ENCODE measurements at regions not wholly inside any gene's neighbourhood (a gene's known extent, or its start where the extent isn't known, plus 50 kb on each side); places are given as distances from the start of the nearest gene placed in this dataset.

DNA sequence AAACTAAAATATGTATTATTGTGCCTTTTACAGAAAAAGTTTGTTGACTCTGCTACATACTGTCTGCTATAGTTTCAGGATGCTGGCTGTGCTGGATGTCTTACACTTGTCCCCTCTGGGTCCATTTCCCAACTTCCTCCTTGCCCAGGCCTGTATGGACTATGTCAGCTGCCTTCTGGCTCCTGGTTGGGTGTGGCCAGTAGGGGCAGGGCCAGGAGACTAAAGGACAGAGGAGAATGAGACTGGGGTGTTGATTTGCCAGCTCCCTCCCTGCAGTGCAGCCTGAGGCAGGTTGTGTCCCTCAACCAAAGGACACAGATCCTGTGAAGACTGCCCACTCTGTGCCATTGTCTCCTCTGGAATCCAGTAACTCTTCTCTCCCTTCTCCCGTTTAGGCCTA lies 90.6 kb upstream of the UBE2E2 start:
- H3K4me3 ChIP-seq (ENCODE audit: low read depth, low read length): no peak overlapping the region

DNA sequence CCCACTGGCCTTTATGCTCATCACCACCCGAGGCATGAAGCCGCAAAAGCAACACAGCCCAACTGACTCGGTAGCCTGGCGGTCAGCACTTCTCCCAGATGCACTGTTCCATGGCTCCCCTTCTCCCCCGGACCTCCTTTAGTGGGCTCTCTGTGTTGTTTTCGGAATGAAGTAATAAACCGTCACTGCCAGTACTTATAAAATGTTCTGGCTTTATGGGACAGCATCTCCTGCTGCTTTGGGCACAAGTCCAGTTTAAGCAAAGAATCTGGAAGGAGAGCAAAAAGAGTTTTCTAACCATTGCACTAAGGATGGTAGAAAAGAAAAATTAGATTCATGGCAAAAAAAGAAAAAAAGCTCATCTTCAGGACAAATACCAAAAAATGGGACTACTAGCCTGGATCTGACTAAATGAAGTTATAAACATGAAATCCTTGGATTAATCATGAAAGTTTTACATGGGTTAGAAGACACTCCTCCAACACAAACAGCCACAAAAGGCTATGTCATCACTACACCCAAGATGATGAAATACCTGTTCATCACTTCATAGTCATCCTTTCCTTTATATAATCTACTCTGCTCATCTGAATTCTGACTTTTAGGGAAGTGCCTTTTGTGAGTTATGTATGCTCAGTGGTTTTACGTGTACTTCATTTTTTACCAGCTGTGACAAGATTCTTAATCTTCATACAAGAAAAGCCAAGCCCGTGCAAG lies 89.5 kb upstream of the UBE2E2 start:
- TF ChIP-seq, protein P1, sequence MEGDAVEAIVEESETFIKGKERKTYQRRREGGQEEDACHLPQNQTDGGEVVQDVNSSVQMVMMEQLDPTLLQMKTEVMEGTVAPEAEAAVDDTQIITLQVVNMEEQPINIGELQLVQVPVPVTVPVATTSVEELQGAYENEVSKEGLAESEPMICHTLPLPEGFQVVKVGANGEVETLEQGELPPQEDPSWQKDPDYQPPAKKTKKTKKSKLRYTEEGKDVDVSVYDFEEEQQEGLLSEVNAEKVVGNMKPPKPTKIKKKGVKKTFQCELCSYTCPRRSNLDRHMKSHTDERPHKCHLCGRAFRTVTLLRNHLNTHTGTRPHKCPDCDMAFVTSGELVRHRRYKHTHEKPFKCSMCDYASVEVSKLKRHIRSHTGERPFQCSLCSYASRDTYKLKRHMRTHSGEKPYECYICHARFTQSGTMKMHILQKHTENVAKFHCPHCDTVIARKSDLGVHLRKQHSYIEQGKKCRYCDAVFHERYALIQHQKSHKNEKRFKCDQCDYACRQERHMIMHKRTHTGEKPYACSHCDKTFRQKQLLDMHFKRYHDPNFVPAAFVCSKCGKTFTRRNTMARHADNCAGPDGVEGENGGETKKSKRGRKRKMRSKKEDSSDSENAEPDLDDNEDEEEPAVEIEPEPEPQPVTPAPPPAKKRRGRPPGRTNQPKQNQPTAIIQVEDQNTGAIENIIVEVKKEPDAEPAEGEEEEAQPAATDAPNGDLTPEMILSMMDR (IDR thresholded peaks at IDR 0.05; ENCODE audit: low read depth, low read length): no peak
- no peak overlapping the region for H3K4me3 ChIP-seq (ENCODE audit: low read depth, low read length)

More for the DNA sequence above, 90.6 kb upstream of the UBE2E2 start:
- TF ChIP-seq, protein P1 (IDR thresholded peaks at IDR 0.05; ENCODE audit: low read depth, low read length): no peak

DNA sequence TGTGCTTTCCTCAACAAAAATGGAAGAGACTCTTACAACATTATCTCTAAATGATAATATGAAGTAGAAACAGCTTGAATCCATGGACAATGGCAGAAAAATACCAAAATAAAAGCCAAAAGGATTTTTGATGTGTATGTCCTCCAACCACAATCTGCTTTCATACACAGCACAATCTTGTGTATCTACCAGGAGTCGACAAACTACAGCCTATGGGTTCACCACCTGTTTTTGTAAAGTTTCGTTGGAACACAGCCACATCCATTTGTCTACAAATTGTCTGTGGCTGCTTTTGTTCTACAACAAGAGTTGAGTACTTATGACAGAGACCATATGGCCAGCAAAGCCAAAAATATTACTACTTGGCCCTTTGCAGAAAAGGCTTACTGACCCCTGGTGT lies 88.7 kb upstream of the UBE2E2 start:
- H3K4me3 ChIP-seq (ENCODE audit: low read depth, low read length): no peak overlapping the region
- TF ChIP-seq, protein P1 (IDR thresholded peaks at IDR 0.05; ENCODE audit: low read depth, low read length): no peak

DNA sequence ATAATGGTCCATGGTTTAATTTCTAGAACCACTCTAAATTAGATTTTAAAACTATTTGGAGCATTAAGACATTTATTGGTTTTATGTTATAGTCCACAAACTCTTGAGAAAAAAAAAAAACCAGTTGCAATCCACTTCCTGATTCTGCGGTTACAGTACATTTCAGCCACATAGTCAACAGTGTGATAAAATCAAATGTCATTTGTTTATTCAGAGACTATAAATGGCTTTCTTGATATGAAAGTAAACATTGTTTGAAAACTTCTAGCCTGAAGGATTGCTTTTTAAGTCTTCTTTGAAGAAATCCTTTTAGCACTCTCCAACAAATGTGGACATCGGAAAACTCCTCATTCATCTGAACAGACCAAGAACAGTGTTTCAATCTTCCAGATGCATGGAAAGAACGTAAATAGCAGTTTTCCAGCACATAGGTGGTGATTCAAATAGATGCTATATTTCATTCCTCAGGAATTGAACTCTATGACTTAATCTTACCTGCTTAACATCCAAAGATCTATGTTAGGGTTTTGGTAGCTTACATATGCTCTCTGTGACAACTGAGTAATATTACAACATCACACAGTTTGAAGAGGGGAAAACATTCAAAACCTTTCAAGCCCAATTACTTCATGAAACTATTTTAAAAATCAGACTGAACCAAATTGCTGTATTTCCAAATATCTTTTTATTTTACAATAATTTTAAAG lies 87.8 kb upstream of the UBE2E2 start:
- H3K4me3 ChIP-seq (ENCODE audit: low read depth, low read length): no peak overlapping the region

DNA sequence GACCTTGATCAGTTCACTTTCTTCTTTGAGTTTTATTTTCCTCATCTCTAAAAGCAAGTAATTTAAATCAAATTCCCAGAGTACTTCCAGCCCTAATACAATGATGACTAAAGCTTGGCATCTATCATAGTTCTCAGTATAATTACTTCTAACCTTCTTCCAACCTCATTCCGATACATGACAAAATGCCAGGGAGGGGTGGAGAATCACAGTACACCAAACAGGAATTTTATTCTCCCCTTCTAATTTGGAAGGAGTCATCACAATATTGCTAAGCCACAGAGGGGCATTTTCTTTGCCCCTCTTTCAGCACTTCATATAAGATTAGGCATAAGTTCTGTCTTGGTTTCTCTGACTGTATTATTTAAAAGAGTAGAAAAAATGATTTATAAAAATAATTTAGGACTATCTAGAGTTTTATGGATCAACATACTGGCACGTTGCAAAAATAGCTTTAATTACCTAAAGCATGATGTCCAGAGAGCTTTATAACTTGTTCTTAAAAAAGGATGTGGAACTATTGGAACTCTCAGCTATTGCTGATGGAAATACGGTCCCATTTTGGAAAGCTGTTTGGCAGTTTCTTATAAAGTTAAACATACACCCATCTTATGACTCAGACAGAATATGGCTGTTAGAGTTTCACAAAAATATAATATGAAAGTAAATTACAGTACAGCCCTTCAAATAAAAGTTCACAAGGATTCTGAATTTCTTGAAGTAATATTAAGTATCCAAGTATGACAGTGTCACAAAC lies 86.9 kb upstream of the UBE2E2 start:
- TF ChIP-seq, protein P1 (IDR thresholded peaks at IDR 0.05; ENCODE audit: low read depth, low read length): no peak
- no peak overlapping the region for H3K4me3 ChIP-seq (ENCODE audit: low read depth, low read length)

More for the DNA sequence above, 87.8 kb upstream of the UBE2E2 start:
- TF ChIP-seq, protein P1 (IDR thresholded peaks at IDR 0.05; ENCODE audit: low read depth, low read length): no peak

DNA sequence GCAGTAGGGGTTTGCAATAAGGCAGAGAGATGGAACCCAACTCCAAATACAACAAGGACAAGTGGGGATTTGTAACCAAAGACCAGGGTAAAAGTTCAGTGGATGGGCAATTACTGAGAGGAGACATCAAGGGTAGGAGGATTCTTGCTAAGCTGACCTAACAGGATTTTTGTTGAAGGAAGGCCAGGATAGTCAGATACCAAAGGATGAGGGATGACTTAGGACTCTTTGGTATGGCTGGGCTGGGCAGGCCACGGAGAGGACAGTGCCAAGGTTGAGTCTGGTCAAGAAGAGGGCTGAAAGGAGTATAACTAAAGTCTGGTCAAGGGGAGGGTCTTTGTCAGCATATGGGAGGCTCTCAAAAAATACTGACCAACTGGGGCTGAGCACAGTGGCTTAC lies 85.3 kb upstream of the UBE2E2 start:
- TF ChIP-seq, protein P1 (IDR thresholded peaks at IDR 0.05; ENCODE audit: low read depth, low read length): no peak
- H3K4me3 ChIP-seq (ENCODE audit: low read depth, low read length): no peak overlapping the region

Data from WI38 (cell line).